Heart left ventricle (tissue), 16 donors: ENCODE measurements at regions not wholly inside any gene's neighbourhood (a gene's known extent, or its start where the extent isn't known, plus 50 kb on each side); places are given as distances from the start of the nearest gene placed in this dataset.

Experiments used
- ATAC-seq, 4 donors: fragments of 200-7000 bp; cut with Tn5 transposase; one replicate each; pipeline ENCODE4 v1.9.1; 2020 to 2022; ENCODE audit warnings: moderate library complexity in 4 of 4, mild to moderate bottlenecking in 3 of 4, moderate number of reproducible peaks in 1 of 4
- DNase-seq, 5 donors: peaks; one replicate each; pipeline ENCODE4 v3.0.0-alpha.2; 2020
- H3K27ac ChIP-seq, 12 donors: fragments of 200-600 bp; sonication (generic) in 4 of 12; one replicate each; pipeline versions ENCODE4 v1.5.0 to v1.8.0; 2016 to 2022; ENCODE audit warnings: mild to moderate bottlenecking in 2 of 12
- H3K27me3 ChIP-seq, 9 donors: fragments of 200-600 bp; sonication (generic) in 2 of 9; one replicate each; pipeline versions ENCODE4 v1.5.1 to v1.8.0; 2016 to 2022; ENCODE audit warnings: mild to moderate bottlenecking in 3 of 9
- H3K36me3 ChIP-seq, 9 donors: fragments of 200-600 bp; sonication (generic) in 2 of 9; one replicate each; pipeline versions ENCODE4 v1.5.0 to v1.8.0; 2018 to 2022; ENCODE audit warnings: mild to moderate bottlenecking in 2 of 9
- H3K4me1 ChIP-seq, 12 donors: fragments of 200-600 bp; sonication (generic) in 4 of 12; one replicate each; pipeline versions ENCODE4 v1.5.0 to v1.8.0; 2016 to 2022; ENCODE audit warnings: mild to moderate bottlenecking in 3 of 12
- H3K4me3 ChIP-seq, 12 donors: fragments of 200-600 bp; sonication (generic) in 4 of 12; one replicate each; pipeline versions ENCODE4 v1.5.0 to v1.8.0; 2017 to 2022; ENCODE audit warnings: mild to moderate bottlenecking in 9 of 12, moderate library complexity in 4 of 12
- H3K9me3 ChIP-seq, 12 donors: fragments of 200-600 bp; sonication (generic) in 4 of 12; one replicate each; pipeline versions ENCODE4 v1.5.0 to v1.8.0; 2016 to 2022; ENCODE audit warnings: mild to moderate bottlenecking in 1 of 12
- CTCF ChIP-seq, 12 donors: fragments of 200-600 bp; sonication (generic) in 4 of 12; IDR thresholded peaks; one replicate each; pipeline versions ENCODE4 v1.5.0 to v1.8.0; 2018 to 2022; ENCODE audit warnings: antibody characterized with exemption in 12 of 12, mild to moderate bottlenecking in 5 of 12
- POLR2A ChIP-seq, 2 donors: fragments of 450-650 bp; IDR thresholded peaks; one replicate each; pipeline ENCODE4 v1.6.1; 2017; ENCODE audit warnings: antibody characterized with exemption in 2 of 2, mild to moderate bottlenecking in 2 of 2, moderate library complexity in 2 of 2
- WGBS, 4 donors: extraction: QIAGEN DNeasy Blood & Tissue Kit in 2 of 4; methylation state at CpG; one replicate each; pipeline versions ENCODE4 v1.1.5 to v1.1.7; 2013 to 2018; 5-methylcytosine and 5-hydroxymethylcytosine counted together
- intact Hi-C, 10 donors: fragments of 100-400 bp; cut with DNase I; formaldehyde crosslinking; loops; one replicate each; pipeline versions ENCODE4 v1.11.1 to v1.14.2; 2022
- donor health status: ischemic (EF 13 %, LVEDD 7.1; RV severe dilation, severe dysfunction).
- donor health status: healthy with polysubstance abuse.
- donor health status: DM: no; HTN: yes; CAD: no.
- donor health status: DM: no; HTN: no; CAD: no.
- donor health status: ischemic (EF 25% LVEDD 6.9; RV normal size, moderate dysfunction).
- donor health status: ischemic (EF 25% LVEDD 5.7; RV mildly dilated, moderate dysfunction).
- donor health status: healthy.
- donor health status: DM: yes; HTN: yes; CAD: no.
- donor health status: ischemic (EF 35%, LVEDD 5.7; RV mildly dilated, moderate dysfunction).
- donor health status: nonischemic (EF 11% LVEDD 7.7; RV severe dilation, severe dysfunction).
- donor health status: DM: yes; HTN: yes; CAD: no.
- donor health status: PGD.
- donor health status: ischemic (EF 29% LVEDD 5.4; RV normal size, mild dysfunction).
- donor health status: nonischemic (EF 23%, LVEDD 6.1; RV moderate dilation, normal function).

GRCh38 chr7:21029006-21029405 is 242.3 kb upstream of the SP8 start:
- H3K4me1 ChIP-seq: no peaks in the 10 kb centered on the region
- WGBS, 4 donors: 48 to 61% (median 50%) methylated on average over 6 of the region's 6 CpGs
- intact Hi-C loops: no loop called here
- TF ChIP-seq CTCF (IDR thresholded peaks at IDR 0.05) (no peak), POLR2A (IDR thresholded peaks at IDR 0.05) (no peak)
- no peaks in the 10 kb centered on the region for H3K27me3 ChIP-seq
- no peak for ATAC-seq
- no peak for DNase-seq
- H3K4me3 ChIP-seq: no peak overlapping the region
- no peaks in the 10 kb centered on the region for H3K9me3 ChIP-seq
- H3K27ac ChIP-seq: no peak overlapping the region
- no peaks in the 10 kb centered on the region for H3K36me3 ChIP-seq

DNA sequence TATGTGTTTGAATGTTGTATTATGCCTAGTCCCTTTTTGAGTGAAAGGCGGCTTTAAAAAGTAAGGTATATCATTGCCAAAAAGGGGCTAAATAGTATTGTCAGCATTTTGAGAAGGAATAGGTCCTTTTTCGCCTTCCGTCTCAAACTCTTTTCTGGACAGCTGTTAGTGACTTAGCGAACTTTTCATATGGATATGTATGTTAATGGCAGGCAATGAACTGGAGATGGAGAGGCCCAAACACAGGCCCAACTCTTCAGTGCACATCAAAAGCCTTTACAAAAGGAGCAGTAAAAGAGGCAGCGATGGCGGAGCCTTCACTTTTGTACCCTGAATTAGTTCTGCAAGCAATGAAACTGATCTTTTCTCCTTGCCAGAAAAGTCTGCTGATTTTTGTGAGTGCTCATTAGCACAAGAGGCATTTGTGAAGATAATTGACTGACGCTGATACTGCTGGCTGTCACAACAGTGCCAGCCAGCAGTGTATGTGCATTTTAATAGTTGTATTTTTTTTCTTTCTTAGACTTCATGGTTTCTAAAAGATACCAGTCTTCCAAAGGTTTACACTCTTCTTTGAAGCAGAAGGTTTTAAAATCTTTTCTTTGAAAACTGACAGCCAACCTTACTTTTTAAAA is 243.7 kb upstream of the SP8 start:
- Histone ChIP-seq H3K27ac (no peak overlapping the region), H3K4me1 (no peaks in the 10 kb centered on the region), H3K4me3 (no peak overlapping the region), H3K27me3 (no peaks in the 10 kb centered on the region), H3K36me3 (no peaks in the 10 kb centered on the region), H3K9me3 (no peaks in the 10 kb centered on the region)
- 74 to 77% (median 76%) methylated on average over 7 of the region's 7 CpGs for WGBS, 4 donors
- DNase-seq: no peak
- TF ChIP-seq POLR2A (IDR thresholded peaks at IDR 0.05) (no peak), CTCF (IDR thresholded peaks at IDR 0.05) (no peak)
- ATAC-seq: no peak
- intact Hi-C loops: no loop called here

DNA sequence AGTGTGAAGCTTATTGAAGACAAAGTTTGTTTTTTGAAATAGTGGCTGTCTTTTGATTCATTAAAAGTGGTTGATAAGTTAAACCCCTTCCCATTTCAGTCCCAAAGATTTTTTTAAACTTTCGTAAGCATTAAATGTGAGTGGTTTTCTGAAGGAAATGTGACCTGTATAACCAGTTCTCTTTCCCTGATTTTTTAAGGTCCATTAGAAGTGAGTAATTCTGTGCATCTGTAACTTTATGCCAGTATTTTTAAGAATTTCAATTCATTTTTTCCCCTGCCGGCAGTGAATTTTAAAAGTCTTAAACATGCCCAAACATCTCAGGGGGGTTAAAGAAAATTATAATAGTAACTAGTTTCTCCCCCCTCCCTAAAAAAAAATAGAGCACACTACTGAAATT is 254.6 kb upstream of the SP8 start:
- peaks cover 0 to 4% (median 0%) of the 10 kb centered on the region in 9 donors for H3K27me3 ChIP-seq
- WGBS, 4 donors: 85 to 93% (median 89%) methylated on average over 2 of the region's 2 CpGs
- no peak for TF ChIP-seq CTCF (IDR thresholded peaks at IDR 0.05)
- no peak for TF ChIP-seq POLR2A (IDR thresholded peaks at IDR 0.05)
- intact Hi-C loops: no loop called here
- ATAC-seq (no peak), DNase-seq (no peak)
- H3K4me1 ChIP-seq: no peaks in the 10 kb centered on the region
- H3K9me3 ChIP-seq: peaks cover 0 to 6% (median 0%) of the 10 kb centered on the region in 12 donors
- H3K4me3 ChIP-seq: no peak overlapping the region
- no peaks in the 10 kb centered on the region for H3K36me3 ChIP-seq
- H3K27ac ChIP-seq: no peak overlapping the region

DNA sequence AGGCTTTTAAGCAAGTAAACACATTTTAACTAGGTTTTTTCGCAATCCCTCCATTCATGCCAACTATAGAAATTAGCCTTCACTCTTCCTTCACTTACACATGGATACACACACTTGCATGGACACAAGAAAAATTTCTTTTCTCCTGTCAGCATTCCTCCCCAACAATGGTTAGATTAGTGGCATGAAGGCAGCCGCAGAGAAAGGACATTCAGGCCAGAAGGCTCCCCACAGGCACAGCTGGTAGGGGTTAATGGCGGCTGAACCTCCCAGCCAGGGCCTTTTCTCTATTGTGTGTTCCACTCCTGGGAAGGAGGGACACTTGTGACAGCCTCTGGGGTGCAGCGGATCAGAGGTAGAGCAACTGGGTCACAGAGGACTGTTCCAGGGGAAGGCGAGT is 255.0 kb upstream of the SP8 start:
- Histone ChIP-seq H3K4me1 (no peaks in the 10 kb centered on the region), H3K27ac (no peak overlapping the region), H3K36me3 (no peaks in the 10 kb centered on the region), H3K9me3 (peaks cover 0 to 6% (median 0%) of the 10 kb centered on the region in 12 donors), H3K4me3 (no peak overlapping the region), H3K27me3 (peaks cover 0 to 4% (median 0%) of the 10 kb centered on the region in 9 donors)
- DNase-seq (no peak), ATAC-seq (no peak)
- TF ChIP-seq CTCF (IDR thresholded peaks at IDR 0.05) (no peak), POLR2A (IDR thresholded peaks at IDR 0.05) (no peak)
- WGBS, 4 donors: 62 to 72% (median 67%) methylated on average over 5 of the region's 5 CpGs
- intact Hi-C loops: no loop called here
